ENCODE measurements at regions not wholly inside any gene's neighbourhood (a gene's known extent, or its start where the extent isn't known, plus 50 kb on each side); places are given as distances from the start of the nearest gene placed in this dataset.

DNA sequence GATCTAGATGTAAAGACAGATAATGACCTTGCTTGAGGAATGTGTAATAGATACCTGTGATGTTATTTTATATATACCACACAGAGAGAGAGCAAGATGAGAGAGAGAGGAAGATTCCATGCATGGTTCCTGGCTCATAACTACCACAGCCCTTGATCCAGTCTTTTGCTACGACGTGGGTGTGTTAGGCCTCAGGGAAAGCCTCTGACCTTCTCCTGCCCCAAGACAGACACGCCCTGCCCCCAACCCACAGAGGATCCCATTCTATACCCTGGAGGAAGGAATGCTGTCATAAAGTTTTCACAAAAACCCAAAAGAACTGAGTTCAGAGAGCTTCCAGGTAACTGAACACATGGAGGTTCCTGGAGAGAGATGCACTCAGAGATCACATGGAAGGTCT lies 193.1 kb downstream of the ZEB2 start:
- H3K4me3 ChIP-seq (ENCODE audit: low read length), result no peak overlapping the region
- TF ChIP-seq, protein P1, sequence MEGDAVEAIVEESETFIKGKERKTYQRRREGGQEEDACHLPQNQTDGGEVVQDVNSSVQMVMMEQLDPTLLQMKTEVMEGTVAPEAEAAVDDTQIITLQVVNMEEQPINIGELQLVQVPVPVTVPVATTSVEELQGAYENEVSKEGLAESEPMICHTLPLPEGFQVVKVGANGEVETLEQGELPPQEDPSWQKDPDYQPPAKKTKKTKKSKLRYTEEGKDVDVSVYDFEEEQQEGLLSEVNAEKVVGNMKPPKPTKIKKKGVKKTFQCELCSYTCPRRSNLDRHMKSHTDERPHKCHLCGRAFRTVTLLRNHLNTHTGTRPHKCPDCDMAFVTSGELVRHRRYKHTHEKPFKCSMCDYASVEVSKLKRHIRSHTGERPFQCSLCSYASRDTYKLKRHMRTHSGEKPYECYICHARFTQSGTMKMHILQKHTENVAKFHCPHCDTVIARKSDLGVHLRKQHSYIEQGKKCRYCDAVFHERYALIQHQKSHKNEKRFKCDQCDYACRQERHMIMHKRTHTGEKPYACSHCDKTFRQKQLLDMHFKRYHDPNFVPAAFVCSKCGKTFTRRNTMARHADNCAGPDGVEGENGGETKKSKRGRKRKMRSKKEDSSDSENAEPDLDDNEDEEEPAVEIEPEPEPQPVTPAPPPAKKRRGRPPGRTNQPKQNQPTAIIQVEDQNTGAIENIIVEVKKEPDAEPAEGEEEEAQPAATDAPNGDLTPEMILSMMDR (IDR thresholded peaks at IDR 0.05; ENCODE audit: insufficient read depth, low read depth, low read length, missing control alignments), result no peak
- no peak for DNase-seq (ENCODE audit: low read depth)

DNA sequence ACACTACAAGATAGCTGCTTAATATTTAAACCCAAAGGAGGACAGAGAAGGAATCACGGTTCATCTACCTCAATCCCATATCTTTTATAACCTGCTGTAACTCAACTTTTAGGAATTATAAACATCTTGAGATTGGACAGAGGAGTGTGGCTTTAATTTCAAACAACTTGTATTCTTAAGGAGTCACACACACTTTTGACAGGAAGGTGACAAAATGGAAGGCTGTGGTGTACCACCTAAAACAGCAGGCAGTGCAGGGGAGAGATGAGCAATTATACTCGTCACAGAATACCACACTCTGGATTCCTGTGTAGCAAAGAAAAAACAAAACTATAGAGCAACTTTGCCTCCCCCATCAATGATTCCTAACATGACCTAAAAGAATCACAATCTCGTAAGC lies 194.8 kb downstream of the ZEB2 start:
- H3K4me3 ChIP-seq (ENCODE audit: low read length), result no peak overlapping the region
- TF ChIP-seq, protein P1 (IDR thresholded peaks at IDR 0.05; ENCODE audit: insufficient read depth, low read depth, low read length, missing control alignments), result no peak
- no peak for DNase-seq (ENCODE audit: low read depth)

DNA sequence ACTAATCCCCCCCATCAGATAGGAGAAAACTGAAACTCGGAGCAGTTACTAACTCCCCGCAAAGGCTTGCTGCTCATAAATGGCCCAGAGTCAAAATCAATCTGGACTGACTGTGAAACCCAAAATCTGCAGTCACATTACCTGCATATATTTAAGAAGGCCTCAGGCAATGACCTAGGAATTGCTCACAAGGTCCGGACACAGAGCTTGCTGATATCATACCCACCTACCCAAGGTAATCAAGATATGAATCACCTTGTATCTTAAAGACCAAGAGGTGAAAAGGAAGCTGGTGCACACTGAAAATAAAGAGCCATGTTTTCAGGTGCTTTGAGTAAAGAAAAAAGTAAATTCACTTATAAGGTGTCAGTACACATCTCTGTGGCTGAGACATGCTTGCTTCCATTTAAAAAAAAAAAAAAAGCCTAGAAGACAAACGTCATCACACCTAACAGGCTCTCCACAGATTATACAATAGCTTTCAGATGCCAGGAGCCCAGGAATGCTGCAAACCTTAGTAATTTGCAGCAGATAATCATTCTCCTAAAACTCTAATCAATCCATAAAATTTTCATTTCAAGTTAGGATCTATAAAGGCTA lies 195.4 kb downstream of the ZEB2 start:
- DNase-seq (ENCODE audit: low read depth), result peak; percentile 62
- H3K4me3 ChIP-seq (ENCODE audit: low read length), result no peak overlapping the region
- TF ChIP-seq, protein P1 (IDR thresholded peaks at IDR 0.05; ENCODE audit: insufficient read depth, low read depth, low read length, missing control alignments), result no peak

DNA sequence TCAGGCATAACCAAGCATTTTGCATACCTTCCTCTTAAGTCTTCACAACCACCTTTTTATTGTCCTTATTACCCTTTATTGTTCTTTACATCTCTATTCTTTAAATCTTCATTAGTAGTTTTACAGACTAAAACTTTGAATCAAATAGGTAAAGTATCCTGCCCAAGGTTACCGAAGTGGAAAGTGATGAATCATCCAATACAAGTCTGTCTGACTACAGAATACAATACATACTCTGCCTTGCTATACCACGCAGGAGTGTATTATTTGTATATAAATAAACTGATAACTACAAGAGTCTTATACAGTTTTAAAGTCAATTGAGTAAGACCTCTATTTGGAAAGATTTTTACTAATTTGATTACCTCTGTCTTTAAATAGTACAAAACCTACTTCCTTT lies 196.0 kb downstream of the ZEB2 start:
- TF ChIP-seq, protein P1 (IDR thresholded peaks at IDR 0.05; ENCODE audit: insufficient read depth, low read depth, low read length, missing control alignments), result no peak
- H3K4me3 ChIP-seq (ENCODE audit: low read length), result no peak overlapping the region
- peak; percentile 47 for DNase-seq (ENCODE audit: low read depth)

DNA sequence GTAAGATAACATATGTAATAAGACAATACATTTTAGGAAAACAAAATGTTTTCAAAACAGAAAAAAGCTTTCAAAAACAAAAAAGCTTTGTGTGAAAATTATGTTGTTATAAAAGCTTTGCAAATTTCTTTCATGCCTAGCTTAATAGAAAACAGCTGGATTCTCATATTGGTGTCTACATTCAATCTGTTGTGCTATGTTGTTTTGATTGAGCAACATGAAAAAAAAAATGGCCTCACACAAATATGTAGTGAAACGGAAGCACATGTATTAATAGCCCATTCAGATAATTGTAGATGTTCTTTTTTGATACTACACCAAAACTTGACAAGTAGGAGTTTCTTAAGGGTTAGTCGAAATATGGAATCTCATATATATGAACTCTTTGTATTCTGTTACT lies 197.5 kb downstream of the ZEB2 start:
- TF ChIP-seq, protein P1 (IDR thresholded peaks at IDR 0.05; ENCODE audit: insufficient read depth, low read depth, low read length, missing control alignments), result no peak
- no peak for DNase-seq (ENCODE audit: low read depth)
- no peak overlapping the region for H3K4me3 ChIP-seq (ENCODE audit: low read length)

DNA sequence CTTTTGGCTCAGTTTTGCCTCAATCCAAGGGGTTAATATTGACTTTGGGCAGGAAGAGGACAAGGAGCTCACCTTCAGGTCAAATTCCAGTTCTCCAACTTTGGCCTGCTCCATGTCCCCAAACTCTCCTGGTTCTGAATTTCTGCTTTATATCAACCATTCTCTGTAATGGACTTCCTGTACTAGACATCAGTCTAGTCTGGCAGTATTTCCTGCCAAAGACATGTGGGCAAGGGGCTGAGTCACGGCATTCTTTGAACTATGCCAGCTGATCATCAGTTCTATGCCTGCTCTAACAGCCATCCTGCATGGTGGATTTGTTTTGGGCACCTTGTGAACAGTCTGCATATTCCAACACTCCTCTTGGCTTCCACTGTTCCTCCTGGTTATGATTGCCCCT lies 199.4 kb downstream of the ZEB2 start:
- peak; percentile 79 for DNase-seq (ENCODE audit: low read depth)
- TF ChIP-seq, protein P1 (IDR thresholded peaks at IDR 0.05; ENCODE audit: insufficient read depth, low read depth, low read length, missing control alignments), result no peak
- no peak overlapping the region for H3K4me3 ChIP-seq (ENCODE audit: low read length)

DNA sequence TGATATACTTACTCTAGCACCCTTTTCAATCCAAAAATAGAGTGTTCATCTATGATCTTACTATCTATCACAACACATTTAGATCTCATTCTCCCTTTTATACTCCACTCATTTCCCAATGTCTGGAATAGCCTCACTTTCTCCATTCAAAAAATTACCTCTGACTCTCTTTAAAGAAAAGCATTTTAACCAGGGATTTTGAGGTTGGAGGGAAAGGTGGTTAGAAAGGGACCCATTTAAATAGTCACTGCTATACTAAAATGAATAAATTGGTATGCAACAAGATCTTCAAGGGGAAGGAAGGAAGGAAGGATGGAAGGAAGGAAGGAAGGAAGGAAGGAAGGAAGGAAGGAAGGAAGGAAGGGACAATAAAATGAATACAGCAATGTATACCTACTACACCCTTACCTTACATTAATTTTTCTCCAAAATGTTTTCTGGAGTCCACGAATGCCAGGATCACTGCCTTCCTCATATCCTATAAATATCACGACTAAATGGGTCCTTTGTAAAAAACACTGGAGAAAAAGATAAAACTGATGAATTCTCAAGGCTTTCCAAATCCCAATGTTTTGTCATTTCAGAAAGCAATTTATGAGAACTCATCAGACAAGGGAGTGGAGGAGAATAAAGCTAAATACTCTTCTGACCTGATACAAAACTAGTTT lies 202.7 kb downstream of the ZEB2 start:
- H3K4me3 ChIP-seq (ENCODE audit: low read length), result no peak overlapping the region
- DNase-seq (ENCODE audit: low read depth), result no peak
- TF ChIP-seq, protein P1 (IDR thresholded peaks at IDR 0.05; ENCODE audit: insufficient read depth, low read depth, low read length, missing control alignments), result no peak

Data from epithelial cell of esophagus (primary cell).